IMR-90 (cell line): ENCODE measurements at regions not wholly inside any gene's neighbourhood (a gene's known extent, or its start where the extent isn't known, plus 50 kb on each side); places are given as distances from the start of the nearest gene placed in this dataset.

ENCODE experiments used
- ATAC-seq: fragments of 200-7000 bp; cut with Tn5 transposase; 2 replicates; pipeline ENCODE4 v1.9.1; 2020; ENCODE audit warnings: low read depth, mild to moderate bottlenecking, moderate library complexity
- BruUV-seq: library from RNA; stranded (reverse); fragments of 400-500 nt; replicated peaks from 2 replicates; lab custom pipeline; 2021; lab: Mats Ljungman, UMichigan
- CTCF ChIA-PET: fragments of 300-600 bp; formaldehyde crosslinking; extraction: SDS; loops from one replicate; lab custom pipeline; 2021; ENCODE audit warnings: antibody characterized with exemption; lab: Yijun Ruan, JAX
- POLR2A ChIA-PET: fragments of 300-600 bp; sonication (Branson Sonifier 250); formaldehyde crosslinking; loops from one replicate; lab custom pipeline; 2022; ENCODE audit warnings: antibody characterized with exemption; ENCODE audit not compliant: unreplicated experiment; lab: Charles Lee
- DNase-seq: peaks from one replicate; pipeline ENCODE4 v3.0.0; 2013
- H2AFZ ChIP-seq: replicated peaks from 2 replicates; pipeline ENCODE3; 2013; ENCODE audit warnings: low read length, mild to moderate bottlenecking; ENCODE audit not compliant: poor library complexity
- H2AK5ac ChIP-seq: 2 replicates; pipeline ENCODE4 v1.6.1; 2013; ENCODE audit warnings: low read depth, low read length, inconsistent platforms
- H2AK9ac ChIP-seq: replicated peaks from 2 replicates; pipeline ENCODE3; 2013; ENCODE audit warnings: mild to moderate bottlenecking, low read depth, low read length, moderate library complexity; ENCODE audit not compliant: poor library complexity
- H2BK120ac ChIP-seq: 2 replicates; pipeline ENCODE4 v1.6.1; 2013; ENCODE audit warnings: low read depth, low read length, inconsistent platforms
- H2BK15ac ChIP-seq: 3 replicates; pipeline ENCODE4 v1.6.1; 2013; ENCODE audit warnings: low read depth, low read length, inconsistent platforms
- H2BK20ac ChIP-seq: 2 replicates; pipeline ENCODE4 v1.6.1; 2013; ENCODE audit warnings: low read depth, mild to moderate bottlenecking, inconsistent platforms, low read length, moderate library complexity
- H2BK5ac ChIP-seq: 2 replicates; pipeline ENCODE4 v1.6.1; 2013; ENCODE audit warnings: mild to moderate bottlenecking, low read depth, low read length, inconsistent platforms; ENCODE audit not compliant: poor library complexity, severe bottlenecking
- H3K14ac ChIP-seq: replicated peaks from 2 replicates; pipeline ENCODE4 v1.6.1; 2013; ENCODE audit warnings: low read depth, low read length, inconsistent platforms
- H3K18ac ChIP-seq: 2 replicates; pipeline ENCODE4 v1.6.1; 2013; ENCODE audit warnings: low read depth, low read length, control low read depth
- H3K23ac ChIP-seq: 2 replicates; pipeline ENCODE4 v1.6.1; 2013; ENCODE audit warnings: low read depth, low read length, inconsistent platforms
- H3K27ac ChIP-seq: 2 replicates; pipeline ENCODE4 v1.5.1; 2013; ENCODE audit warnings: mild to moderate bottlenecking, control low read depth, low read length; ENCODE audit not compliant: insufficient read depth
- H3K27me3 ChIP-seq: 2 replicates; pipeline ENCODE4 v1.6.1; 2013; ENCODE audit warnings: low read length; ENCODE audit not compliant: control insufficient read depth, insufficient read depth
- H3K36me3 ChIP-seq: 2 replicates; pipeline ENCODE4 v1.6.1; 2013; ENCODE audit warnings: low read length, mixed read lengths; ENCODE audit not compliant: control insufficient read depth, insufficient read depth
- H3K4ac ChIP-seq: 2 replicates; pipeline ENCODE4 v1.6.1; 2013; ENCODE audit warnings: low read depth, low read length, inconsistent platforms
- H3K4me1 ChIP-seq: 2 replicates; pipeline ENCODE4 v1.6.1; 2013; ENCODE audit warnings: low read length, mixed read lengths; ENCODE audit not compliant: control insufficient read depth, insufficient read depth
- H3K4me2 ChIP-seq: 2 replicates; pipeline ENCODE4 v1.6.1; 2013; ENCODE audit warnings: low read depth, mild to moderate bottlenecking, control low read depth, low read length, moderate library complexity
- H3K4me3 ChIP-seq: 2 replicates; pipeline ENCODE4 v1.5.1; 2013; ENCODE audit warnings: low read depth, mild to moderate bottlenecking, control low read depth, low read length, moderate library complexity; ENCODE audit not compliant: insufficient read depth
- H3K56ac ChIP-seq: 2 replicates; pipeline ENCODE4 v1.6.1; 2013; ENCODE audit warnings: low read length, inconsistent platforms; ENCODE audit not compliant: insufficient read depth; ENCODE audit errors: extremely low read depth
- H3K79me1 ChIP-seq, 2 experiments: 2 replicates each; pipeline ENCODE4 v1.6.1; 2013; ENCODE audit warnings: low read length in 2 of 2, inconsistent platforms in 1 of 2, low read depth in 1 of 2
- H3K9ac ChIP-seq: 2 replicates; pipeline ENCODE4 v1.6.1; 2013; ENCODE audit warnings: low read depth, low read length, control low read depth
- H3K9me1 ChIP-seq: 2 replicates; pipeline ENCODE4 v1.6.1; 2013; ENCODE audit warnings: low read length, inconsistent platforms; ENCODE audit not compliant: insufficient read depth
- H3K9me3 ChIP-seq: 2 replicates; pipeline ENCODE4 v1.6.1; 2013; ENCODE audit warnings: low read length; ENCODE audit not compliant: control insufficient read depth, insufficient read depth
- H4K20me1 ChIP-seq: 2 replicates; pipeline ENCODE4 v1.6.1; 2013; ENCODE audit warnings: low read length, inconsistent platforms; ENCODE audit not compliant: insufficient read depth
- H4K5ac ChIP-seq: 2 replicates; pipeline ENCODE4 v1.6.1; 2013; ENCODE audit warnings: mild to moderate bottlenecking, low read depth, low read length, control low read depth
- H4K8ac ChIP-seq, 2 experiments: 2 replicates each; pipeline ENCODE4 v1.6.1; 2013; ENCODE audit warnings: low read depth in 2 of 2, low read length in 2 of 2, control low read depth in 1 of 2, inconsistent platforms in 1 of 2
- H4K91ac ChIP-seq: 2 replicates; pipeline ENCODE4 v1.6.1; 2013; ENCODE audit warnings: low read depth, low read length, inconsistent platforms; ENCODE audit not compliant: insufficient read depth
- BHLHE40 ChIP-seq: fragments of 150-350 bp; IDR thresholded peaks from 2 replicates; pipeline ENCODE4 v1.6.1; 2016; ENCODE audit warnings: mild to moderate bottlenecking, low read depth, low read length
- CEBPB ChIP-seq: IDR thresholded peaks from 2 replicates; pipeline ENCODE4 v1.6.1; 2012; ENCODE audit warnings: low read depth, low read length, improper control_type of control experiment
- CHD1 ChIP-seq: IDR thresholded peaks from 2 replicates; pipeline ENCODE4 v1.6.1; 2012; ENCODE audit warnings: low read depth, low read length, improper control_type of control experiment
- ELK1 ChIP-seq: fragments of 150-350 bp; IDR thresholded peaks from 2 replicates; pipeline ENCODE4 v1.6.1; 2016; ENCODE audit warnings: low read depth, mild to moderate bottlenecking, low read length, moderate library complexity, borderline replicate concordance
- FOS ChIP-seq: fragments of 150-350 bp; IDR thresholded peaks from 2 replicates; pipeline ENCODE4 v1.6.1; 2016; ENCODE audit warnings: low read depth, low read length
- MAFK ChIP-seq: IDR thresholded peaks from 2 replicates; pipeline ENCODE4 v1.6.1; 2012; ENCODE audit warnings: low read depth, low read length, improper control_type of control experiment
- MXI1 ChIP-seq: IDR thresholded peaks from 2 replicates; pipeline ENCODE4 v1.6.1; 2012; ENCODE audit warnings: low read depth, mild to moderate bottlenecking, low read length, moderate library complexity, borderline replicate concordance
- NFE2L2 ChIP-seq: fragments of 150-350 bp; IDR thresholded peaks from 2 replicates; pipeline ENCODE4 v1.6.1; 2016; ENCODE audit warnings: low read depth, mild to moderate bottlenecking, low read length
- POLR2A ChIP-seq: IDR thresholded peaks from 2 replicates; pipeline ENCODE4 v1.6.1; 2012; ENCODE audit warnings: mild to moderate bottlenecking, low read depth, low read length
- RAD21 ChIP-seq: IDR thresholded peaks from 2 replicates; pipeline ENCODE4 v1.6.1; 2012; ENCODE audit warnings: low read length, improper control_type of control experiment
- RCOR1 ChIP-seq: IDR thresholded peaks from 2 replicates; pipeline ENCODE4 v1.6.1; 2012; ENCODE audit warnings: mild to moderate bottlenecking, low read length, improper control_type of control experiment; ENCODE audit not compliant: insufficient replicate concordance
- SMC3 ChIP-seq: fragments of 150-350 bp; IDR thresholded peaks from 2 replicates; pipeline ENCODE4 v1.6.1; 2016; ENCODE audit warnings: low read depth, mild to moderate bottlenecking, antibody characterized with exemption, low read length, moderate library complexity
- USF2 ChIP-seq: fragments of 150-350 bp; IDR thresholded peaks from 2 replicates; pipeline ENCODE4 v1.6.1; 2017; ENCODE audit warnings: mild to moderate bottlenecking, antibody characterized with exemption, low read length, low read depth
- WGBS, 2 experiments: methylation state at CpG; one replicate each; pipeline versions ENCODE4 v1.1.5 to v1.1.7; 2013; ENCODE audit warnings: missing lambda C conversion rate in 2 of 2; ENCODE audit not compliant: insufficient read length in 1 of 2; ENCODE audit errors: extremely low coverage in 2 of 2; 5-methylcytosine and 5-hydroxymethylcytosine counted together
- dilution Hi-C: fragments of 300-500 bp; cut with HindIII; formaldehyde crosslinking; loops from one replicate; pipeline ENCODE4 v1.14.3; 2018; ENCODE audit warnings: low sequenced_read_pairs; ENCODE audit not compliant: unreplicated experiment
- in situ Hi-C: fragments of 300-500 bp; cut with MboI; formaldehyde crosslinking; loops from 3 replicates; pipeline ENCODE4 v1.14.3; 2019; ENCODE audit warnings: low sequenced_read_pairs, inconsistent platforms, mixed read lengths
- intact Hi-C: fragments of 100-400 bp; cut with micrococcal nuclease; formaldehyde crosslinking; loops from 2 replicates; pipeline ENCODE4 v1.10.0; 2022

- H3K36me3 ChIP-seq: no peaks in the 10 kb centered on the region
- no peak overlapping the region for H2BK15ac ChIP-seq
- no peak overlapping the region for H4K91ac ChIP-seq
- in situ Hi-C loops: no loop called here
- no peak overlapping the region for H4K5ac ChIP-seq
- H2AK5ac ChIP-seq: no peak overlapping the region
- H3K27me3 ChIP-seq: no peaks in the 10 kb centered on the region
- no peaks in the 10 kb centered on the region for H4K20me1 ChIP-seq
- no peak overlapping the region for H2BK120ac ChIP-seq
- ChIA-PET CTCF (interaction anchor here (0.7 kb wide), 1 partner anchor 11 kb away, joined by 3 read pairs; no protein-coding TSS in a partner anchor), POLR2A (no interaction called here)
- DNase-seq (no peak), ATAC-seq (no peak)
- H3K4me1 ChIP-seq: no peaks in the 10 kb centered on the region
- no peak overlapping the region for H3K4ac ChIP-seq
- no TSS peak for BruUV-seq
- H3K27ac ChIP-seq: no peak overlapping the region
- H3K23ac ChIP-seq: no peak overlapping the region
- H3K9me1 ChIP-seq: no peaks in the 10 kb centered on the region
- no peak overlapping the region for H3K4me2 ChIP-seq
- no peak overlapping the region for H3K4me3 ChIP-seq
- dilution Hi-C loops: no loop called here
- no peak overlapping the region for H4K8ac ChIP-seq
- H2BK20ac ChIP-seq: no peak overlapping the region
- no peak overlapping the region for H3K56ac ChIP-seq
- no peak overlapping the region for H3K9ac ChIP-seq
- H3K14ac ChIP-seq: no peak overlapping the region
- no peak for TF ChIP-seq POLR2A
- TF ChIP-seq MXI1: no peak
- no peak for TF ChIP-seq MAFK
- no peak for TF ChIP-seq SMC3
- no peak for TF ChIP-seq RAD21
- no peak for TF ChIP-seq FOS
- no peak for TF ChIP-seq CHD1
- no peak for TF ChIP-seq BHLHE40
- TF ChIP-seq CEBPB: no peak
- no peak for TF ChIP-seq NFE2L2
- no peak for TF ChIP-seq USF2
- TF ChIP-seq RCOR1: no peak
- no peak for TF ChIP-seq ELK1
- peaks cover 4% of the 10 kb centered on the region for H3K9me3 ChIP-seq
- no peaks in the 10 kb centered on the region for H3K79me1 ChIP-seq
- H2BK5ac ChIP-seq: no peak overlapping the region
- no peak overlapping the region for H2AK9ac ChIP-seq
- intact Hi-C loops: no loop called here
- no peak overlapping the region for H2AFZ ChIP-seq
- H3K18ac ChIP-seq: no peak overlapping the region
- WGBS, 2 experiments: 20% methylated on average over 1 of the region's 3 CpGs; no CpG with 5 or more reads in 1 of the 2 experiments
Observed at GRCh38 chr15:55084216-55084615, 112.5 kb downstream of the RSL24D1 start.
